HepG2 (cell line): ENCODE measurements at regions not wholly inside any gene's neighbourhood (a gene's known extent, or its start where the extent isn't known, plus 50 kb on each side); places are given as distances from the start of the nearest gene placed in this dataset.

ENCODE experiments used
- ATF6 ChIP-seq: sonication (generic); formaldehyde crosslinking; conservative IDR thresholded peaks from 2 replicates; pipeline ENCODE4 v1.4.0; 2020; ENCODE audit warnings: missing genetic modification reagents
- CENPX ChIP-seq: sonication (generic); formaldehyde crosslinking; IDR thresholded peaks from 2 replicates; pipeline ENCODE4 v1.9.0; 2021; ENCODE audit warnings: mild to moderate bottlenecking, missing genetic modification reagents, moderate library complexity
- CHD4 ChIP-seq: fragments of 200-600 bp; sonication (generic); IDR thresholded peaks from 2 replicates; pipeline ENCODE4 v1.7.0; 2017; ENCODE audit warnings: mild to moderate bottlenecking, low read length, borderline replicate concordance
- E2F2 ChIP-seq: sonication (generic); formaldehyde crosslinking; IDR thresholded peaks from 2 replicates; pipeline ENCODE4 v1.4.0; 2020; ENCODE audit warnings: missing genetic modification reagents, borderline replicate concordance
- EEA1 ChIP-seq: sonication (generic); formaldehyde crosslinking; IDR thresholded peaks from 2 replicates; pipeline ENCODE4 v1.5.1; 2020; ENCODE audit warnings: mild to moderate bottlenecking, missing genetic modification reagents, borderline replicate concordance
- GPBP1L1 ChIP-seq: sonication (generic); formaldehyde crosslinking; IDR thresholded peaks from 2 replicates; pipeline ENCODE4 v1.5.0; 2020; ENCODE audit warnings: mild to moderate bottlenecking, missing genetic modification reagents
- GRHL1 ChIP-seq: sonication (generic); formaldehyde crosslinking; conservative IDR thresholded peaks from 2 replicates; pipeline ENCODE4 v1.8.0; 2022; ENCODE audit warnings: missing genetic modification reagents
- IKZF5 ChIP-seq: IDR thresholded peaks from 2 replicates; pipeline ENCODE4 v1.6.1; 2018; ENCODE audit warnings: missing genetic modification reagents, mild to moderate bottlenecking, missing compliant biosample characterization
- JUNB ChIP-seq: sonication (generic); formaldehyde crosslinking; IDR thresholded peaks from 2 replicates; pipeline ENCODE4 v1.8.0; 2022; ENCODE audit warnings: missing genetic modification reagents, mild to moderate bottlenecking, borderline replicate concordance
- MED1 ChIP-seq: sonication (generic); formaldehyde crosslinking; IDR thresholded peaks from 2 replicates; pipeline ENCODE4 v1.4.0; 2020; ENCODE audit warnings: missing genetic modification reagents
- PAXIP1 ChIP-seq: sonication (generic); formaldehyde crosslinking; conservative IDR thresholded peaks from 2 replicates; pipeline ENCODE4 v1.4.0; 2020; ENCODE audit warnings: mild to moderate bottlenecking, missing genetic modification reagents, moderate library complexity
- U2AF1 ChIP-seq: fragments of 200-400 bp; formaldehyde crosslinking; optimal IDR thresholded peaks from 2 replicates; pipeline ENCODE3; 2017; ENCODE audit warnings: mild to moderate bottlenecking, low read depth, low read length
- U2AF2 ChIP-seq: fragments of 200-400 bp; formaldehyde crosslinking; IDR thresholded peaks from 2 replicates; pipeline ENCODE4 v1.6.1; 2017; ENCODE audit warnings: low read depth, mild to moderate bottlenecking, low read length
- ZMAT5 ChIP-seq: sonication (generic); formaldehyde crosslinking; IDR thresholded peaks from 2 replicates; pipeline ENCODE4 v1.5.0; 2020; ENCODE audit warnings: mild to moderate bottlenecking, low read depth, missing genetic modification reagents, borderline replicate concordance
- ZNF17 ChIP-seq: sonication (generic); formaldehyde crosslinking; IDR thresholded peaks from 2 replicates; pipeline ENCODE4 v1.5.0; 2020; ENCODE audit warnings: mild to moderate bottlenecking, missing genetic modification reagents
- ZNF3 ChIP-seq: IDR thresholded peaks from 2 replicates; pipeline ENCODE4 v1.7.0; 2017; ENCODE audit warnings: inconsistent platforms
- ZNF562 ChIP-seq: sonication (generic); formaldehyde crosslinking; IDR thresholded peaks from 2 replicates; pipeline ENCODE4 v1.8.0; 2022; ENCODE audit warnings: missing genetic modification reagents, borderline replicate concordance
- ZNF792 ChIP-seq: IDR thresholded peaks from 2 replicates; pipeline ENCODE4 v1.6.1; 2016

GRCh38 chr15:69591905-69592508 lies 139.4 kb downstream of the RPLP1 start (continued):
- TF ChIP-seq ATF6 (CRISPR knock-in tag) (no peak), U2AF2 (no peak), U2AF1 (no peak), ZMAT5 (CRISPR knock-in tag) (no peak), CENPX (CRISPR knock-in tag) (no peak), EEA1 (CRISPR knock-in tag) (no peak), E2F2 (CRISPR knock-in tag) (no peak), ZNF562 (CRISPR knock-in tag) (no peak), MED1 (peak; percentile 59), PAXIP1 (CRISPR knock-in tag) (0 out of 2 replicates have a peak, but pooled peaks have one; percentile 37), ZNF3 (CRISPR knock-in tag) (no peak), CHD4 (0 out of 2 replicates have a peak, but pooled peaks have one; percentile 21), ZNF792 (CRISPR knock-in tag) (peak; percentile 39; the same call in 1 of the 2 replicates), ZNF17 (CRISPR knock-in tag) (no peak), GRHL1 (CRISPR knock-in tag) (no peak), GPBP1L1 (CRISPR knock-in tag) (no peak), IKZF5 (CRISPR knock-in tag) (peak; percentile 87), JUNB (CRISPR knock-in tag) (peak; percentile 98)
